Effector CD8-positive, alpha-beta T cell (primary cell): ENCODE measurements at regions not wholly inside any gene's neighbourhood (a gene's known extent, or its start where the extent isn't known, plus 50 kb on each side); places are given as distances from the start of the nearest gene placed in this dataset.

Source experiments
- DNase-seq: peaks from one replicate; lab custom pipeline; 2025; lab: John Stamatoyannopoulos, UW

GRCh38 chr5:61784341-61784740 is 452.3 kb downstream of the ZSWIM6 start:
- no peak for DNase-seq

GRCh38 chr5:61788548-61788947 is 456.5 kb downstream of the ZSWIM6 start:
- DNase-seq, result no peak

- no peak for DNase-seq
These were observed 457.9 kb downstream of the ZSWIM6 start for GRCh38 chr5:61790007-61790406.

GRCh38 chr5:61790678-61791077 is 458.6 kb downstream of the ZSWIM6 start:
- DNase-seq, result no peak

- no peak for DNase-seq
These were observed 464.7 kb downstream of the ZSWIM6 start for GRCh38 chr5:61796773-61797172.

GRCh38 chr5:61800450-61800849 is 468.4 kb downstream of the ZSWIM6 start:
- DNase-seq, result no peak

- no peak for DNase-seq
These were observed 469.1 kb downstream of the ZSWIM6 start for GRCh38 chr5:61801174-61801573.

GRCh38 chr5:61802456-61802855 is 470.4 kb downstream of the ZSWIM6 start:
- DNase-seq, result no peak

- DNase-seq, result no peak
These were observed 473.0 kb downstream of the ZSWIM6 start for GRCh38 chr5:61805101-61805500.

GRCh38 chr5:61806491-61807020 is 474.5 kb downstream of the ZSWIM6 start:
- no peak for DNase-seq

GRCh38 chr5:61808091-61808490 is 476.0 kb downstream of the ZSWIM6 start:
- DNase-seq, result no peak

GRCh38 chr5:61808909-61809308 is 476.9 kb downstream of the ZSWIM6 start:
- DNase-seq, result no peak

GRCh38 chr5:61809651-61810050 is 477.6 kb downstream of the ZSWIM6 start:
- no peak for DNase-seq

GRCh38 chr5:61811052-61811451 is 479.0 kb downstream of the ZSWIM6 start:
- no peak for DNase-seq

GRCh38 chr5:61813361-61813760 is 481.3 kb downstream of the ZSWIM6 start:
- DNase-seq, result no peak

- DNase-seq, result no peak
These were observed 483.3 kb downstream of the ZSWIM6 start for GRCh38 chr5:61815339-61815738.

- DNase-seq, result no peak
These were observed 484.1 kb downstream of the ZSWIM6 start for GRCh38 chr5:61816146-61816545.

GRCh38 chr5:61816585-61817450 is 484.8 kb downstream of the ZSWIM6 start:
- no peak for DNase-seq

GRCh38 chr5:61817472-61818326 is 485.6 kb downstream of the ZSWIM6 start:
- DNase-seq, result no peak

GRCh38 chr5:61820836-61821235 is 485.2 kb upstream of the KIF2A start:
- no peak for DNase-seq

GRCh38 chr5:61821561-61821960 is 484.4 kb upstream of the KIF2A start:
- DNase-seq, result no peak

GRCh38 chr5:61822584-61822983 is 483.4 kb upstream of the KIF2A start:
- DNase-seq, result no peak

- DNase-seq, result no peak
These were observed 482.9 kb upstream of the KIF2A start for GRCh38 chr5:61823065-61823464.
